ENCODE measurements at regions not wholly inside any gene's neighbourhood (a gene's known extent, or its start where the extent isn't known, plus 50 kb on each side); places are given as distances from the start of the nearest gene placed in this dataset.

GRCh38 chr10:33569702-33570101 lies 235.2 kb upstream of the NRP1 start:
- no peaks in the 10 kb centered on the region for H3K4me1 Mint-ChIP-seq
- TF ChIP-seq CTCF (IDR thresholded peaks at IDR 0.05) (no peak), EZH2 (IDR thresholded peaks at IDR 0.05; ENCODE audit: borderline replicate concordance, insufficient read depth, low read depth, low read length, poor library complexity, severe bottlenecking) (no peak)
- Histone ChIP-seq H3K4me2 (replicated peaks; ENCODE audit: low read depth, low read length, poor library complexity, severe bottlenecking) (no peak overlapping the region), H3K27ac (ENCODE audit: low read length in 2 of 2) (no peak overlapping the region), H2AFZ (ENCODE audit: insufficient read depth, low read depth, low read length, poor library complexity, severe bottlenecking) (no peak overlapping the region), H3K79me2 (ENCODE audit: control insufficient read depth, insufficient read depth, low read length) (no peaks in the 10 kb centered on the region), H4K20me1 (ENCODE audit: control insufficient read depth, insufficient read depth, low read length, poor library complexity, severe bottlenecking) (no peaks in the 10 kb centered on the region), H3K9me3 (ENCODE audit: control extremely low read depth in 1 of 3, control insufficient read depth in 2 of 3, insufficient read depth in 1 of 3, low read length in 2 of 3) (no peaks in the 10 kb centered on the region), H3K36me3 (replicated peaks in 1 of 2; ENCODE audit: control extremely low read depth in 1 of 2, control insufficient read depth in 1 of 2, extremely low read depth in 1 of 2, insufficient read depth in 2 of 2, low read length in 1 of 2) (no peaks in the 10 kb centered on the region), H3K27me3 (replicated peaks in 1 of 4; ENCODE audit: control extremely low read depth in 1 of 4, control insufficient read depth in 3 of 4, insufficient read depth in 4 of 4, low read length in 3 of 4) (no peaks in the 10 kb centered on the region), H3K4me3 (ENCODE audit: control extremely low read depth in 1 of 5, extremely low read depth in 1 of 5, insufficient read depth in 1 of 5, low read depth in 2 of 5, low read length in 4 of 5) (no peak overlapping the region), H3K4me1 (ENCODE audit: control insufficient read depth in 2 of 2, insufficient read depth in 2 of 2, low read length in 2 of 2) (no peaks in the 10 kb centered on the region), H3K9ac (ENCODE audit: low read length) (no peak overlapping the region)
- H3K4me3 Mint-ChIP-seq: no peak overlapping the region
- CTCF ChIA-PET: no interaction called here
- no peak for ATAC-seq (ENCODE audit: low read depth)
- no peaks in the 10 kb centered on the region for H3K9me3 Mint-ChIP-seq (ENCODE audit: insufficient read depth)
- no peak for DNase-seq
- no CpG with 5 or more reads among the region's 1 CpG for WGBS (ENCODE audit: insufficient coverage)
- no peak overlapping the region for H3K27ac Mint-ChIP-seq
- POLR2A ChIA-PET: no interaction called here
- H3K27me3 Mint-ChIP-seq: no peaks in the 10 kb centered on the region
- intact Hi-C loops (cut with micrococcal nuclease): no loop called here

- ChIA-PET POLR2A (no interaction called here), CTCF (no interaction called here)
- Histone ChIP-seq H3K9me3 (ENCODE audit: control extremely low read depth in 1 of 3, control insufficient read depth in 2 of 3, insufficient read depth in 1 of 3, low read length in 2 of 3) (peaks cover 0 to 3% (median 0%) of the 10 kb centered on the region in 3 donors), H3K4me2 (replicated peaks; ENCODE audit: low read depth, low read length, poor library complexity, severe bottlenecking) (no peak overlapping the region), H3K27me3 (replicated peaks in 1 of 4; ENCODE audit: control extremely low read depth in 1 of 4, control insufficient read depth in 3 of 4, insufficient read depth in 4 of 4, low read length in 3 of 4) (no peaks in the 10 kb centered on the region), H3K4me3 (ENCODE audit: control extremely low read depth in 1 of 5, extremely low read depth in 1 of 5, insufficient read depth in 1 of 5, low read depth in 2 of 5, low read length in 4 of 5) (no peak overlapping the region), H4K20me1 (ENCODE audit: control insufficient read depth, insufficient read depth, low read length, poor library complexity, severe bottlenecking) (no peaks in the 10 kb centered on the region), H3K4me1 (ENCODE audit: control insufficient read depth in 2 of 2, insufficient read depth in 2 of 2, low read length in 2 of 2) (no peaks in the 10 kb centered on the region), H3K36me3 (replicated peaks in 1 of 2; ENCODE audit: control extremely low read depth in 1 of 2, control insufficient read depth in 1 of 2, extremely low read depth in 1 of 2, insufficient read depth in 2 of 2, low read length in 1 of 2) (no peaks in the 10 kb centered on the region), H3K9ac (ENCODE audit: low read length) (no peak overlapping the region), H3K27ac (ENCODE audit: low read length in 2 of 2) (no peak overlapping the region), H3K79me2 (ENCODE audit: control insufficient read depth, insufficient read depth, low read length) (no peaks in the 10 kb centered on the region), H2AFZ (ENCODE audit: insufficient read depth, low read depth, low read length, poor library complexity, severe bottlenecking) (no peak overlapping the region)
- TF ChIP-seq CTCF (IDR thresholded peaks at IDR 0.05): no peak
- no peak for TF ChIP-seq EZH2 (IDR thresholded peaks at IDR 0.05; ENCODE audit: borderline replicate concordance, insufficient read depth, low read depth, low read length, poor library complexity, severe bottlenecking)
- ATAC-seq (ENCODE audit: low read depth) (no peak), DNase-seq (no peak)
- H3K9me3 Mint-ChIP-seq (ENCODE audit: insufficient read depth): no peaks in the 10 kb centered on the region
- intact Hi-C loops (cut with micrococcal nuclease): no loop called here
- no peaks in the 10 kb centered on the region for H3K27me3 Mint-ChIP-seq
- H3K4me3 Mint-ChIP-seq: no peak overlapping the region
- WGBS (ENCODE audit: insufficient coverage): 67% methylated on average over 1 of the region's 3 CpGs
- no peaks in the 10 kb centered on the region for H3K4me1 Mint-ChIP-seq
- H3K27ac Mint-ChIP-seq: no peak overlapping the region
Measured at GRCh38 chr10:33566426-33566825, 232.0 kb upstream of the NRP1 start.

Measured in B cell (primary cell).